ENCODE measurements at regions not wholly inside any gene's neighbourhood (a gene's known extent, or its start where the extent isn't known, plus 50 kb on each side); places are given as distances from the start of the nearest gene placed in this dataset.

DNA sequence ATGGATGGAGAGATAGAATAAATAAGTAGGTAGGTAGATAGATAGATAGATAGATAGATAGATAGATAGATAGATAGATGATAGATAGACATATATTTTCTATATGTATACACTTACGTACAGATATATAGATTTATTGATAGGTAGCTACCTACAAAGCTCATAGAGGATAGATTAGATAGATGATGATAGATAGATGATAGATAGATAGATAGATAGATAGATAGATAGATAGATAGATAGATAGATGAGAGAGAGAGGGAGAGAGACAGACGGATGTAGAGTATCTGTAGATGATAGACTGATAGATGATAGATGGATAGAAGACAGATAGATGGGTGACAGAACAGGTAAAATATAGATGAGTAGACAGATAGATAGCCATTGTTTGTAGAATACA is 191.3 kb upstream of the PFKP start:
- peaks cover 4% of the 10 kb centered on the region for H3K27me3 Mint-ChIP-seq
- ATAC-seq (ENCODE audit: low read depth in 2 of 2) (no peak), DNase-seq (no peak)
- Histone ChIP-seq H3K27me3 (ENCODE audit: control insufficient read depth, insufficient read depth, low read length) (no peaks in the 10 kb centered on the region), H3K36me3 (ENCODE audit: control insufficient read depth, insufficient read depth, low read length) (no peaks in the 10 kb centered on the region), H3K27ac (ENCODE audit: insufficient read depth, low read length, poor library complexity, severe bottlenecking) (no peak overlapping the region), H3K4me3 (ENCODE audit: low read depth, low read length) (no peak overlapping the region), H3K4me1 (ENCODE audit: control insufficient read depth, insufficient read depth, low read length, poor library complexity, severe bottlenecking) (no peaks in the 10 kb centered on the region), H3K9me3 (ENCODE audit: control insufficient read depth in 2 of 2, low read length in 2 of 2) (no peaks in the 10 kb centered on the region)
- no peaks in the 10 kb centered on the region for H3K36me3 Mint-ChIP-seq
- peaks cover 0 to 2% (median 0%) of the 10 kb centered on the region in 7 donors for H3K9me3 Mint-ChIP-seq
- no peak overlapping the region for H3K4me3 Mint-ChIP-seq
- no peaks in the 10 kb centered on the region for H3K4me1 Mint-ChIP-seq
- H3K27ac Mint-ChIP-seq = no peak overlapping the region

DNA sequence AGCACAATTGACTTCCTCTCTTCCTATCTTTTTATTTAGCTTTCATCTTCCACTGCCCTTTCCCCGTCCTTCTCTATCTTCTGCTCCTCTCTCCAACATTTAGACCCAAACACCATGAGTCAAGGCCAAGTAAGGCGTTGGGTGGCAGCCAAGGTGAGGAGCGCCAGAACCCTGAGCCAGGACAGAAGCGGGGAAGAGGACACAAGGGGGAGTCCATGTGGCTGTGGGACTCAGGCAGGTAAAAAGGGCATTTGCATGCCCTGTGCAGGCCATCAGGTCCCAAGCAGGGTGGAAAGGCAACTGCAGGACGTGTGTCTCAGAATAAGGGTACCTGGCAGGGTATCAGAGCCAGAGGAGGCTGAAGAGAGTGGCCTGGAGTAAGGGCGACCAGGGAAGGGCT is 192.4 kb upstream of the PFKP start:
- DNase-seq = no peak
- Mint-ChIP-seq H3K36me3 (no peaks in the 10 kb centered on the region), H3K4me3 (no peak overlapping the region), H3K4me1 (no peaks in the 10 kb centered on the region), H3K27ac (no peak overlapping the region), H3K27me3 (no peaks in the 10 kb centered on the region), H3K9me3 (peaks cover 0 to 2% (median 0%) of the 10 kb centered on the region in 7 donors)
- no peaks in the 10 kb centered on the region for H3K36me3 ChIP-seq (ENCODE audit: control insufficient read depth, insufficient read depth, low read length)
- no peaks in the 10 kb centered on the region for H3K27me3 ChIP-seq (ENCODE audit: control insufficient read depth, insufficient read depth, low read length)
- no peak overlapping the region for H3K4me3 ChIP-seq (ENCODE audit: low read depth, low read length)
- no peaks in the 10 kb centered on the region for H3K4me1 ChIP-seq (ENCODE audit: control insufficient read depth, insufficient read depth, low read length, poor library complexity, severe bottlenecking)
- no peak for ATAC-seq (ENCODE audit: low read depth in 2 of 2)
- no peak overlapping the region for H3K27ac ChIP-seq (ENCODE audit: insufficient read depth, low read length, poor library complexity, severe bottlenecking)
- H3K9me3 ChIP-seq (ENCODE audit: control insufficient read depth in 2 of 2, low read length in 2 of 2) = no peaks in the 10 kb centered on the region

DNA sequence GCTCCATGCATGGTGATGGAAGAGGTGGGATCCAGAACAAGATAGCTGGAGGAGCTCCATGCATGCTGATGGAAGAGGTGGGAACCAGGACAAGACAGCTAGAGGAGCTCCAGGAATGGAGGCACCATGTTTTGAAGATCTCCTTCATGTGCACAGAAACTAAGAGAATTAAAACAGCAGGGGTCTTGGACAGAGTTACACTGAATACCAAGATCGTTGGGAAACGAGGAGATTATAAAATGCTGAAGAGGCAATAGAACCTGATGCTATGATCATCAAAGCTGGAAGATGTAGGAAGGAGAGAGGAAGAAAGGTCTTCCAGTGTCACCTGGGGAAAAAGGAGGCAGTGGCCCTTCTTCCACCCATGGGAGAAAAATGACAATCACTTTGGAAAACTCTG is 193.6 kb upstream of the PFKP start:
- Mint-ChIP-seq H3K27ac (no peak overlapping the region), H3K4me1 (no peaks in the 10 kb centered on the region), H3K36me3 (no peaks in the 10 kb centered on the region), H3K27me3 (no peaks in the 10 kb centered on the region), H3K9me3 (peaks cover 0 to 2% (median 0%) of the 10 kb centered on the region in 7 donors), H3K4me3 (no peak overlapping the region)
- Histone ChIP-seq H3K9me3 (ENCODE audit: control insufficient read depth in 2 of 2, low read length in 2 of 2) (no peaks in the 10 kb centered on the region), H3K27ac (ENCODE audit: insufficient read depth, low read length, poor library complexity, severe bottlenecking) (no peak overlapping the region), H3K4me1 (ENCODE audit: control insufficient read depth, insufficient read depth, low read length, poor library complexity, severe bottlenecking) (no peaks in the 10 kb centered on the region), H3K36me3 (ENCODE audit: control insufficient read depth, insufficient read depth, low read length) (no peaks in the 10 kb centered on the region), H3K4me3 (ENCODE audit: low read depth, low read length) (no peak overlapping the region), H3K27me3 (ENCODE audit: control insufficient read depth, insufficient read depth, low read length) (no peaks in the 10 kb centered on the region)
- ATAC-seq (ENCODE audit: low read depth in 2 of 2) (no peak), DNase-seq (no peak)

DNA sequence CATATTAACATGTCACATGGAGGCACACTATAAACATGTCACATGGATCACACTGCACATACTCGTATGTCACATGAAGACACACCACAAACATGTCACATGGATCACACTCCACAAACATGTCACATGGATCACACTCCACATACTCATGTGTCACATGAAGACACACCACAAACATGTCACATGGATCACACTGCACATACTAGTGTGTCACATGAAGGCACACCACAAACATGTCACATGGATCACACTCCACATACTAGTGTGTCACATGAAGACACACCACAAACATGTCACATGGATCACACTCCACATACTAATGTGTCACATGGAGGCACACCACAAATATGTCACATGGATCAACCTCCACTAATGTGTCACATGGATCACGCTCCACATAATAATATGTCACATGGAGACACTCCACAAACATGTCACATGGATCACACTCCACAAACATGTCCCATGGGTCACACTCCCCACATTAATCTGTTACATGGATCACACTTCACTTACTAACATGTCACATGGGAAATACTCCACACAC is 195.6 kb upstream of the PFKP start:
- peaks cover 0 to 3% (median 0%) of the 10 kb centered on the region in 7 donors for H3K9me3 Mint-ChIP-seq
- H3K27me3 ChIP-seq (ENCODE audit: control insufficient read depth, insufficient read depth, low read length) = no peaks in the 10 kb centered on the region
- no peak for DNase-seq
- peaks cover 4% of the 10 kb centered on the region for H3K27me3 Mint-ChIP-seq
- H3K4me1 Mint-ChIP-seq = no peaks in the 10 kb centered on the region
- no peak overlapping the region for H3K27ac Mint-ChIP-seq
- no peaks in the 10 kb centered on the region for H3K9me3 ChIP-seq (ENCODE audit: control insufficient read depth in 2 of 2, low read length in 2 of 2)
- H3K27ac ChIP-seq (ENCODE audit: insufficient read depth, low read length, poor library complexity, severe bottlenecking) = no peak overlapping the region
- no peak for ATAC-seq (ENCODE audit: low read depth in 2 of 2)
- no peaks in the 10 kb centered on the region for H3K36me3 ChIP-seq (ENCODE audit: control insufficient read depth, insufficient read depth, low read length)
- no peaks in the 10 kb centered on the region for H3K4me1 ChIP-seq (ENCODE audit: control insufficient read depth, insufficient read depth, low read length, poor library complexity, severe bottlenecking)
- H3K4me3 ChIP-seq (ENCODE audit: low read depth, low read length) = no peak overlapping the region
- no peaks in the 10 kb centered on the region for H3K36me3 Mint-ChIP-seq
- no peak overlapping the region for H3K4me3 Mint-ChIP-seq

DNA sequence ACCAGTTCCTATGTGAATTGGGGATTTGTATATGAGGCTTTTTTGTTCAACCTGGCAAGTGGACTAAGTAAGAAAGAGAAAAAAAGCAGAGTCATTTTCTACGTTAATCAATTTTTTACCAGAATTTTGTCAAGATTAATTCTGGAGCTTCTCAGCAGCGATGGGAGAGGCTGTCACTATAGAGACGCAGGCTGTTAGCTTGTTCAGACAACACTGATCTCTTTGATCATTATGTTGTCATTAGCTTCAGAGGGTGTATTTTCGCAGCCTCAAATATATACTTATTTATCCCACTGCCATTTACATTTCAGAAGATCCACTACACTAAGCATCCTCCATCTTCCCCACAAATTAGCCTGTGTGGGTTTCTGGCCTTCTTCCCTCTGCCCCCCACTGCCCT is 196.7 kb upstream of the PFKP start:
- no peaks in the 10 kb centered on the region for H3K4me1 ChIP-seq (ENCODE audit: control insufficient read depth, insufficient read depth, low read length, poor library complexity, severe bottlenecking)
- no peaks in the 10 kb centered on the region for H3K36me3 Mint-ChIP-seq
- no peak for DNase-seq
- H3K4me1 Mint-ChIP-seq = no peaks in the 10 kb centered on the region
- no peak overlapping the region for H3K4me3 Mint-ChIP-seq
- H3K4me3 ChIP-seq (ENCODE audit: low read depth, low read length) = no peak overlapping the region
- no peak overlapping the region for H3K27ac ChIP-seq (ENCODE audit: insufficient read depth, low read length, poor library complexity, severe bottlenecking)
- H3K36me3 ChIP-seq (ENCODE audit: control insufficient read depth, insufficient read depth, low read length) = no peaks in the 10 kb centered on the region
- peaks cover 5% of the 10 kb centered on the region for H3K27me3 Mint-ChIP-seq
- peaks cover 0 to 3% (median 2%) of the 10 kb centered on the region in 7 donors for H3K9me3 Mint-ChIP-seq
- H3K27ac Mint-ChIP-seq = no peak overlapping the region
- H3K9me3 ChIP-seq (ENCODE audit: control insufficient read depth in 2 of 2, low read length in 2 of 2) = no peaks in the 10 kb centered on the region
- ATAC-seq (ENCODE audit: low read depth in 2 of 2) = no peak
- no peaks in the 10 kb centered on the region for H3K27me3 ChIP-seq (ENCODE audit: control insufficient read depth, insufficient read depth, low read length)

DNA sequence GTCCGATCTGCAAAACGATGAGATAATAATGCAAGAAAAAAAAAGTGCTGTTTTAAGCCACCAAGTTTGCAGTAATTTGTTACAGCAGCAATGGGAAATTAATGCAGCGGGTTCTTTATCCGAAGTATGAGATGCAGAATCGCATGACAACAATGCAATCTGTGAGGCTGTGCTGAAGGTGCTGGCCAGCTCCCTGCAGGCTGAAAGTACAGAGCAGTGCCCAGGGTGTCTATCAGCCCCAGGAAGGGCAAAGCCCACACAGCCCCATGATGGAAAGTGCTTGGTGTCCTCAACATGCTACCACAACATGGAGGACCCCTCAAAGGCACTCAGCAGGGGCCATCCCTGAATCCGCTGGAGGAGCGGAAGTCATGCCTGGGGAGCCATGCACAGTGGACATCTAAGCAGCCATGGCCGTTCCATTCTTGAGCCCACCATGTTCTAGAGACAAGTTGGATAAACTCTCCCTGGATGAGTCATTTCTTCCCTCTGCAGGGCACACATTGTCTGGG is 199.5 kb upstream of the PFKP start:
- Mint-ChIP-seq H3K36me3 (no peaks in the 10 kb centered on the region), H3K27ac (no peak overlapping the region), H3K4me3 (no peak overlapping the region), H3K9me3 (peaks cover 0 to 5% (median 2%) of the 10 kb centered on the region in 7 donors), H3K27me3 (peaks cover 5% of the 10 kb centered on the region), H3K4me1 (no peaks in the 10 kb centered on the region)
- no peak overlapping the region for H3K27ac ChIP-seq (ENCODE audit: insufficient read depth, low read length, poor library complexity, severe bottlenecking)
- no peaks in the 10 kb centered on the region for H3K4me1 ChIP-seq (ENCODE audit: control insufficient read depth, insufficient read depth, low read length, poor library complexity, severe bottlenecking)
- no peaks in the 10 kb centered on the region for H3K9me3 ChIP-seq (ENCODE audit: control insufficient read depth in 2 of 2, low read length in 2 of 2)
- no peak overlapping the region for H3K4me3 ChIP-seq (ENCODE audit: low read depth, low read length)
- H3K36me3 ChIP-seq (ENCODE audit: control insufficient read depth, insufficient read depth, low read length) = no peaks in the 10 kb centered on the region
- DNase-seq (no peak), ATAC-seq (ENCODE audit: low read depth in 2 of 2) (no peak)
- H3K27me3 ChIP-seq (ENCODE audit: control insufficient read depth, insufficient read depth, low read length) = no peaks in the 10 kb centered on the region

DNA sequence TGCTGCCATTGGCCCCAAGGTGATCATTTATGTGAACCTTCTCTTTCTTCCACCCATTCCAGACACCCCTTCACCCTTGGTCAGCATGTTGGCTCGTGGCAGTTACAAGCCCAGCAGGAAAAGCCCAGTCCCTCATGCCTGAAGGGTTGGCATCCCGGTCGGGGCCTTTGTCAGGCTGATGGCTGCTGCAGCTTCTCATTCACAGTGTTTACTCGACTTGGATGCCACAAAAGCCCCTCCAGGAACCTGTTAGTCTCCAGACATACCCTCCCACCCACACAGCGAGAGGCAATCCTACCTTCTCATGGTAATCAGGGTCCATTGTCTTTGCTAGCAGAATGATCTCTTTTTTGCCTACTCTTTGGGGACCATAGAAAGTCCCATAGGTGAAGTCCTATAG is 200.8 kb upstream of the PFKP start:
- no peaks in the 10 kb centered on the region for H3K4me1 Mint-ChIP-seq
- no peaks in the 10 kb centered on the region for H3K36me3 ChIP-seq (ENCODE audit: control insufficient read depth, insufficient read depth, low read length)
- ATAC-seq (ENCODE audit: low read depth in 2 of 2) = no peak

DNA sequence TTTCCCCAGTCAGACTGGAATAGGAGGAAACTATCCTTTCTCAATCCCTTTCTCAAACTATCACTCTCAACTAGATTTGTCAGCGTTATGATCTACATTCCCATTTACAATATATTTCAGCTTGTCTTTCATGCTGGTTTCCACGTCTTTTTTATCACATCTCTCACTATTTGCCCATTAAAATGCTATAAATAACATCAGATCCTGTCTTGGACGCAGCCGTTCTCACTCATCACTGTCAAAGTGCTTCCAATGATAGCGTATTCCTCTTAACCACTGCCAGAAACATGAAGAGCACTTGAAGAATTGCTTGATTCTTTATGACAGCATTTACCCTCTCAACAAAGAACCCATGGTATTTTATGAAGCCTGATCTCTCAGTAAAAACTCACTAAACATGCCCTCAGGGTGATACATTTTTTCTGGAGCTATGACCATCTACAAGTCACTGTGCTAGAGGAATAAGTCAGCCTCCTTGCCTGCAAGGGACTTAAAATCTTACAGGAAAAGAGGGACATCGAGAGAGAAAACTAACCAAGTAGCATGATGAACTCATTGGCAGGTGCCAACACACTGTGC is 205.6 kb upstream of the PFKP start:
- H3K9me3 ChIP-seq (ENCODE audit: control insufficient read depth in 2 of 2, low read length in 2 of 2) = no peaks in the 10 kb centered on the region
- no peak for ATAC-seq (ENCODE audit: low read depth in 2 of 2)
- H3K4me3 ChIP-seq (ENCODE audit: low read depth, low read length) = no peak overlapping the region
- H3K4me1 ChIP-seq (ENCODE audit: control insufficient read depth, insufficient read depth, low read length, poor library complexity, severe bottlenecking) = no peaks in the 10 kb centered on the region
- DNase-seq = no peak
- H3K27ac ChIP-seq (ENCODE audit: insufficient read depth, low read length, poor library complexity, severe bottlenecking) = no peak overlapping the region
- peaks cover 0 to 10% (median 1%) of the 10 kb centered on the region in 7 donors for H3K9me3 Mint-ChIP-seq
- no peak overlapping the region for H3K27ac Mint-ChIP-seq
- no peaks in the 10 kb centered on the region for H3K36me3 ChIP-seq (ENCODE audit: control insufficient read depth, insufficient read depth, low read length)
- H3K27me3 Mint-ChIP-seq = peaks cover under 1% of the 10 kb centered on the region
- H3K27me3 ChIP-seq (ENCODE audit: control insufficient read depth, insufficient read depth, low read length) = no peaks in the 10 kb centered on the region
- H3K4me1 Mint-ChIP-seq = no peaks in the 10 kb centered on the region
- H3K36me3 Mint-ChIP-seq = no peaks in the 10 kb centered on the region
- no peak overlapping the region for H3K4me3 Mint-ChIP-seq

More for the DNA sequence above, 200.8 kb upstream of the PFKP start:
- no peak overlapping the region for H3K4me3 Mint-ChIP-seq
- Histone ChIP-seq H3K27ac (ENCODE audit: insufficient read depth, low read length, poor library complexity, severe bottlenecking) (no peak overlapping the region), H3K9me3 (ENCODE audit: control insufficient read depth in 2 of 2, low read length in 2 of 2) (no peaks in the 10 kb centered on the region), H3K27me3 (ENCODE audit: control insufficient read depth, insufficient read depth, low read length) (no peaks in the 10 kb centered on the region), H3K4me1 (ENCODE audit: control insufficient read depth, insufficient read depth, low read length, poor library complexity, severe bottlenecking) (no peaks in the 10 kb centered on the region), H3K4me3 (ENCODE audit: low read depth, low read length) (no peak overlapping the region)
- peaks cover 5% of the 10 kb centered on the region for H3K27me3 Mint-ChIP-seq
- H3K27ac Mint-ChIP-seq = no peak overlapping the region
- no peaks in the 10 kb centered on the region for H3K36me3 Mint-ChIP-seq
- no peak for DNase-seq
- H3K9me3 Mint-ChIP-seq = peaks cover 0 to 5% (median 2%) of the 10 kb centered on the region in 7 donors
